ENCODE measurements at regions not wholly inside any gene's neighbourhood (a gene's known extent, or its start where the extent isn't known, plus 50 kb on each side); places are given as distances from the start of the nearest gene placed in this dataset.

DNA sequence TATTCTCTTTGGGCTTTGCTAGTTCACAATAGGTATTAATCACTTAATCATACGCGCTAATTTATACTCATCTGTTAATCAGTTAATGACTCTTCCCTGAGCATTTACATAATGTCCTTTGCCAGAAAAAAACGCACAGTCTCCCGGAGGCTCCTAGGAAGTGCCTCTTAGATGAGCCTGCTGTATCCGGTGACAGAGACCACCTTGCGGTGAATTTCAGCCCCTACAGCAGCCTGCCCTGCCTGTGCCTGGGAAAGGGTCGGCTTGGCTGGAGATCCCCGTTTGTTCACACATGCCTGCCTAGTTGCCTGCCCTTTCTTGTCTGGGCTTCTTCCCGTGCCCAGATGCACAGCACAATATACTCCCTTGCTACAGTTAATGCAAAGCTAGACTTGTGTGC is 152.9 kb downstream of the ZBTB18 start:
- TF ChIP-seq CTCF (conservative IDR thresholded peaks at IDR 0.05): no peak
- no peak for TF ChIP-seq EZH2 (IDR thresholded peaks at IDR 0.05; ENCODE audit: low read depth)

Data from PC-9 (cell line).